K562 (cell line): ENCODE measurements at regions not wholly inside any gene's neighbourhood (a gene's known extent, or its start where the extent isn't known, plus 50 kb on each side); places are given as distances from the start of the nearest gene placed in this dataset.
A peak's percentile ranks its signal among the peaks of the same experiment; 100 is the strongest.

Source experiments
- ATAC-seq: fragments of 200-7000 bp; cut with Tn5 transposase; 3 replicates; pipeline ENCODE4 v1.9.1; 2020; ENCODE audit warnings: moderate library complexity
- BruUV-seq: library from RNA; stranded (reverse); fragments of 400-500 nt; replicated peaks from 2 replicates; lab custom pipeline; 2021; lab: Mats Ljungman, UMichigan
- CTCF ChIA-PET: fragments of 300-600 bp; formaldehyde crosslinking; extraction: SDS; loops from one replicate; lab custom pipeline; 2021; ENCODE audit warnings: low intra/inter-chr PET ratio; lab: Yijun Ruan, JAX
- POLR2A ChIA-PET: fragments of 300-600, 350-650 bp; sonication (Branson Sonifier 250); formaldehyde crosslinking; extraction: SDS; loops from one replicate; lab custom pipeline; 2021; ENCODE audit warnings: antibody characterized with exemption, inconsistent platforms; lab: Yijun Ruan, JAX
- DNase-seq, 4 experiments: peaks; one replicate each; pipeline versions ENCODE4 v3.0.0 to v3.0.0-alpha.2; 2011 to 2018; ENCODE audit warnings: low spot score in 3 of 4, mixed read lengths in 3 of 4; ENCODE audit errors: extremely low read depth in 1 of 4
- FAIRE-seq: peaks from 2 replicates; lab custom pipeline; 2011; peaks lifted over from hg19 to GRCh38; lab: Jason Lieb, UNC
- H2AFZ ChIP-seq: 2 replicates; pipeline ENCODE4 v1.6.0; 2011; ENCODE audit warnings: low read depth, low read length, control low read depth, inconsistent platforms
- H3K27ac ChIP-seq: fragments of 200-600 bp; 3 replicates; pipeline ENCODE4 v1.8.0; 2011; ENCODE audit warnings: low read depth, mild to moderate bottlenecking, control low read depth, inconsistent platforms, low read length, moderate library complexity, mixed read lengths; ENCODE audit errors: extremely low read depth
- H3K27me3 ChIP-seq, 2 experiments: fragments of 300-600 bp in 1 of 2; 2 replicates in 1 of 2; 3 replicates in 1 of 2; pipeline versions ENCODE4 v1.6.0 to v1.8.0; 2011; ENCODE audit warnings: inconsistent platforms in 2 of 2, low read length in 2 of 2, mild to moderate bottlenecking in 1 of 2, mixed read lengths in 1 of 2, moderate library complexity in 1 of 2; ENCODE audit not compliant: control insufficient read depth in 2 of 2, insufficient read depth in 2 of 2
- H3K36me3 ChIP-seq: fragments of 300-600 bp; 3 replicates; pipeline ENCODE4 v1.8.0; 2011; ENCODE audit warnings: mild to moderate bottlenecking, low read length, inconsistent platforms; ENCODE audit not compliant: control insufficient read depth, insufficient read depth
- H3K4me1 ChIP-seq, 2 experiments: fragments of 200-600 bp in 1 of 2; replicated peaks in 1 of 2; 2 replicates in 1 of 2; 3 replicates in 1 of 2; pipeline versions ENCODE4 v1.5.1 to v1.8.0; 2011; ENCODE audit warnings: inconsistent platforms in 2 of 2, low read length in 2 of 2, mild to moderate bottlenecking in 1 of 2, mixed read lengths in 1 of 2, moderate library complexity in 1 of 2; ENCODE audit not compliant: control insufficient read depth in 2 of 2, insufficient read depth in 2 of 2
- H3K4me2 ChIP-seq: 2 replicates; pipeline ENCODE4 v1.6.1; 2011; ENCODE audit warnings: low read length, control low read depth, inconsistent platforms, mixed read lengths; ENCODE audit not compliant: insufficient read depth
- H3K4me3 ChIP-seq: fragments of 200-600 bp; sonication (generic), shearing (Covaris generic); 2 replicates; pipeline ENCODE4 v1.5.1; 2016; ENCODE audit warnings: control low read depth, inconsistent platforms
- H3K79me2 ChIP-seq: fragments of 200-600 bp; 3 replicates; pipeline ENCODE4 v1.8.0; 2011; ENCODE audit warnings: low read length, inconsistent platforms; ENCODE audit not compliant: control insufficient read depth, insufficient read depth
- H3K9ac ChIP-seq, 2 experiments: 2 replicates each; pipeline versions ENCODE4 v1.6.0 to v1.6.1; 2011; ENCODE audit warnings: low read depth in 2 of 2, low read length in 2 of 2, control low read depth in 1 of 2, inconsistent platforms in 1 of 2, mild to moderate bottlenecking in 1 of 2, mixed read lengths in 1 of 2; ENCODE audit not compliant: insufficient read depth in 1 of 2
- H3K9me1 ChIP-seq: one replicate; pipeline ENCODE4 v1.6.0; 2011; ENCODE audit warnings: inconsistent platforms, mild to moderate bottlenecking, low read length, moderate library complexity; ENCODE audit not compliant: control insufficient read depth, insufficient read depth
- H3K9me3 ChIP-seq: replicated peaks from 2 replicates; pipeline ENCODE4 v1.5.1; 2011; ENCODE audit warnings: low read depth, low read length, inconsistent platforms; ENCODE audit not compliant: control insufficient read depth, insufficient read depth
- H4K20me1 ChIP-seq: replicated peaks from 2 replicates; pipeline ENCODE4 v1.6.1; 2011; ENCODE audit warnings: low read length, inconsistent platforms, mixed read lengths; ENCODE audit not compliant: control insufficient read depth, insufficient read depth
- ARID1B ChIP-seq: fragments of 450-650 bp; IDR thresholded peaks from 2 replicates; pipeline ENCODE4 v1.6.1; 2016; ENCODE audit warnings: antibody characterized with exemption, mild to moderate bottlenecking, inconsistent platforms
- CBFA2T2 ChIP-seq: fragments of 450-650 bp; conservative IDR thresholded peaks from 2 replicates; pipeline ENCODE4 v1.6.1; 2017; ENCODE audit warnings: mild to moderate bottlenecking
- DPF2 ChIP-seq: fragments of 450-650 bp; IDR thresholded peaks from 2 replicates; pipeline ENCODE4 v1.6.1; 2016
- POLR2AphosphoS5 ChIP-seq: IDR thresholded peaks from 2 replicates; pipeline ENCODE4 v1.6.1; 2011; ENCODE audit warnings: mild to moderate bottlenecking, low read depth, low read length, moderate library complexity; ENCODE audit not compliant: control insufficient read depth, insufficient read depth
- PTBP1 ChIP-seq: fragments of 200-400 bp; formaldehyde crosslinking; IDR thresholded peaks from 2 replicates; pipeline ENCODE4 v1.6.1; 2017; ENCODE audit warnings: low read depth, low read length
- RNF219 ChIP-seq: fragments of 250-450 bp; sonication (Bioruptor Pico); IDR thresholded peaks from 2 replicates; pipeline ENCODE4 v1.5.0; 2022; ENCODE audit warnings: mild to moderate bottlenecking
- SMARCA4 ChIP-seq: fragments of 450-650 bp; IDR thresholded peaks from 2 replicates; pipeline ENCODE4 v1.6.1; 2016
- STAG1 ChIP-seq: sonication (generic); formaldehyde crosslinking; IDR thresholded peaks from 2 replicates; pipeline ENCODE4 v1.5.0; 2020; ENCODE audit warnings: missing genetic modification reagents, borderline replicate concordance
- ZBTB17 ChIP-seq: fragments of 450-650 bp; formaldehyde crosslinking; IDR thresholded peaks from 2 replicates; pipeline ENCODE4 v1.4.0; 2020; ENCODE audit warnings: mild to moderate bottlenecking
- WGBS: fragments of 100-300 bp; shearing (Covaris generic); methylation state at CpG from one replicate; pipeline ENCODE4 v1.1.6; 2016; ENCODE audit warnings: low coverage, mixed read lengths; ENCODE audit not compliant: insufficient coverage; ENCODE audit errors: missing lambda C conversion rate; 5-methylcytosine and 5-hydroxymethylcytosine counted together
- in situ Hi-C: fragments of 300-500 bp; cut with MboI; formaldehyde crosslinking; loops from 4 replicates; pipeline ENCODE4 v1.15.0; 2018; ENCODE audit warnings: inconsistent platforms, mixed read lengths
- intact Hi-C: fragments of 100-400 bp; cut with micrococcal nuclease; formaldehyde crosslinking; loops from 2 replicates; pipeline ENCODE4 v1.14.2; 2022
- TF ChIP-seq, protein P1 (sequence below): fragments of 450-650 bp; formaldehyde crosslinking; IDR thresholded peaks from 2 replicates; pipeline ENCODE4 v1.4.0; 2022; ENCODE audit warnings: missing genetic modification characterization

GRCh38 chr10:80755893-80756292 is 218.2 kb downstream of the SH2D4B start (continued):
- 0 out of 2 replicates have a peak, but pooled peaks have one; percentile 30 for TF ChIP-seq SMARCA4
- peak; percentile 56 for TF ChIP-seq CBFA2T2
- TF ChIP-seq STAG1, result no peak
- TF ChIP-seq POLR2AphosphoS5, result peak; percentile 59; the same call in 1 of the 2 replicates
- TF ChIP-seq DPF2, result 0 out of 2 replicates have a peak, but pooled peaks have one; percentile 32
- no peak for TF ChIP-seq RNF219 (CRISPR knock-in tag)
- peak; percentile 79 for TF ChIP-seq ARID1B
- TF ChIP-seq PTBP1, result no peak
- TF ChIP-seq, protein P1, sequence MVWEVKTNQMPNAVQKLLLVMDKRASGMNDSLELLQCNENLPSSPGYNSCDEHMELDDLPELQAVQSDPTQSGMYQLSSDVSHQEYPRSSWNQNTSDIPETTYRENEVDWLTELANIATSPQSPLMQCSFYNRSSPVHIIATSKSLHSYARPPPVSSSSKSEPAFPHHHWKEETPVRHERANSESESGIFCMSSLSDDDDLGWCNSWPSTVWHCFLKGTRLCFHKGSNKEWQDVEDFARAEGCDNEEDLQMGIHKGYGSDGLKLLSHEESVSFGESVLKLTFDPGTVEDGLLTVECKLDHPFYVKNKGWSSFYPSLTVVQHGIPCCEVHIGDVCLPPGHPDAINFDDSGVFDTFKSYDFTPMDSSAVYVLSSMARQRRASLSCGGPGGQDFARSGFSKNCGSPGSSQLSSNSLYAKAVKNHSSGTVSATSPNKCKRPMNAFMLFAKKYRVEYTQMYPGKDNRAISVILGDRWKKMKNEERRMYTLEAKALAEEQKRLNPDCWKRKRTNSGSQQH (CRISPR knock-in tag), result no peak

DNA sequence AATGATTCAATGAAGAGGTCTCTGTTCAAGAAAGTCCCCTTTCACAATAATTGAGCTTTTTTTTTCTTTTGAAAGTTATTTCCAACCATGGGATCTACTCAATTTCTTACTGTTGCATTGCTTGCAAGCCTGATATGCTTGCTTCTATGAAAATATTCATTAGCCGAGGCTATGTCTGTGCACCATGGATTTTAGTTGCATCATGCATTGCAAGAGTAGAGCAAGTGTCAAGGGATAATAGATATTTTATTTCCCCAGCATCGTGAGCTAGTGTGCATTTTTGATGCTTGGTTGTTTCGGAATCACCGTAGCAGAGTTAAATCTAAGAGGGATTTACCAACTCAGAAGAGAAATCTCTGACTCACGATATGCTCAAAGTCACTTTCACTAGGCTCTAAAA is 222.0 kb downstream of the SH2D4B start:
- no peak overlapping the region for H3K27ac ChIP-seq
- FAIRE-seq (no peak), DNase-seq (no peak), ATAC-seq (no peak)
- no peaks in the 10 kb centered on the region for H3K9me3 ChIP-seq
- POLR2A ChIA-PET, result interaction anchor here (1.1 to 2.0 kb wide), 2 partner anchors 9 to 14 kb away, joined by 4 to 6 read pairs; no protein-coding TSS in a partner anchor
- BruUV-seq, result no TSS peak
- no peaks in the 10 kb centered on the region for H3K27me3 ChIP-seq
- no peak overlapping the region for H3K4me3 ChIP-seq
- CTCF ChIA-PET, result no interaction called here
- no peaks in the 10 kb centered on the region for H3K79me2 ChIP-seq
- no peak for TF ChIP-seq ZBTB17 (CRISPR knock-in tag)
- H3K4me1 ChIP-seq, result peaks cover 0 to 11% of the 10 kb centered on the region in 2 experiments; a peak in 4 of 5 replicates
- no peaks in the 10 kb centered on the region for H4K20me1 ChIP-seq
- H2AFZ ChIP-seq, result peak overlapping the region; percentile 68
- no peak overlapping the region for H3K9ac ChIP-seq
- no peak overlapping the region for H3K4me2 ChIP-seq
- in situ Hi-C loops (no loop called here), intact Hi-C loops (no loop called here)
- no peaks in the 10 kb centered on the region for H3K36me3 ChIP-seq
- 65% methylated on average over 5 of the region's 5 CpGs for WGBS
- no peaks in the 10 kb centered on the region for H3K9me1 ChIP-seq
